Suprapubic skin (tissue), 4 donors: ENCODE measurements at regions not wholly inside any gene's neighbourhood (a gene's known extent, or its start where the extent isn't known, plus 50 kb on each side); places are given as distances from the start of the nearest gene placed in this dataset.

Experiments
- CTCF ChIP-seq, 2 donors: fragments of 200-600 bp in 1 of 2; fragments of 450-650 bp in 1 of 2; sonication (generic) in 1 of 2; IDR thresholded peaks; one replicate each; pipeline ENCODE4 v1.5.1; 2016 to 2019; ENCODE audit warnings: antibody characterized with exemption in 2 of 2, mild to moderate bottlenecking in 1 of 2, moderate library complexity in 1 of 2
- EP300 ChIP-seq: sonication (generic); formaldehyde crosslinking; IDR thresholded peaks from one replicate; pipeline ENCODE4 v1.6.1; 2017; ENCODE audit warnings: antibody characterized with exemption
- POLR2A ChIP-seq, 2 donors: fragments of 450-650 bp; IDR thresholded peaks; one replicate each; pipeline ENCODE4 v1.6.1; 2017; ENCODE audit warnings: antibody characterized with exemption in 2 of 2, mild to moderate bottlenecking in 2 of 2, moderate library complexity in 2 of 2
- POLR2AphosphoS5 ChIP-seq, 3 donors: sonication (generic); formaldehyde crosslinking; IDR thresholded peaks; one replicate each; pipeline ENCODE4 v1.6.1; 2017; ENCODE audit warnings: antibody characterized with exemption in 3 of 3

DNA sequence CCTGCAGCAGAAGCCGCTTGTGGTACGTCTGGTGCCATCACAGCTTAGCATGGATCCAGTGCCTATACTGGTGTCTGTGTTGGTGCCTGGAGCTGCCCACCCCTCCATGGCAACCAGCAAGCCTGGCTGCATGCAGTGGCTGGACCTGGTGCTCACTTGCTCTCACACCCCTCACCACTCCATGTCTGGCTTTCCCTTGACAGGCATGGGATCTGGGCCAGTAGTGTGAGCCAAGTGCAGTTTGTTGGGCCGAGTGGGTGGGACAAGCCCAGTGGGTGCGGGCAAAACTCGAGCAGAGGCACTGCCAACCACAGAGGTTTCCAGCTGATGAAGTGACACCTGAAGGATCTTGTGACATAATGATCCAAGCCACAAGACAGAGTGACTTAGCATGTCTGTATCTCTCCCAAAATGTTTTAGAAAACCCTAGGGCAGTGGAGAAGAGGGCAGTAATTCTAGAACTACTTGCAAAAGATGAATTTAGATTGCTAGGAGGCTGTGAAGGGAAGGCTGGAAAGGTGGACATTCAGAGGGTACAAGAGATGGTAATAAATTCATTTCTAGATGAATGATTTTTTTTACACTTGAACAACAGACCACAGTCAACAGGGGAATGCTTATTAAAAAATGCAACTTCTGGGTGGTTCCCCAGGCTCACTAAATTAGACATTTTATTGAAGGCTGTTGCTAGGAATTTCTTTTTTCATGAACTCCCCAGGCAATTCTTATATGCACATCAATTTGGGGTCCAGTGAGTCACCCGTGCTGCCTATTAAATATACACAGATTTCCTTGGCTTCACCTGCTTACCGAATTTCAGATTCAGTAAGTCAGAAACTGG lies 660.3 kb downstream of the TLR4 start:
- TF ChIP-seq CTCF (IDR thresholded peaks at IDR 0.05) (no peak), POLR2A (IDR thresholded peaks at IDR 0.05) (no peak), POLR2AphosphoS5 (IDR thresholded peaks at IDR 0.05) (no peak), EP300 (no peak)
